Fibroblast of gingiva (primary cell): ENCODE measurements at regions not wholly inside any gene's neighbourhood (a gene's known extent, or its start where the extent isn't known, plus 50 kb on each side); places are given as distances from the start of the nearest gene placed in this dataset.

Experiments used
- DNase-seq: peaks from one replicate; pipeline ENCODE4 v3.0.0-alpha.2; 2011; ENCODE audit warnings: low read depth

- DNase-seq, result no peak
Observed at GRCh38 chr2:128437204-128437565, 118.5 kb upstream of the HS6ST1 start.

- DNase-seq, result no peak
Observed at GRCh38 chr2:128438091-128438490, 119.4 kb upstream of the HS6ST1 start.

- no peak for DNase-seq
Observed at GRCh38 chr2:128438586-128438985, 119.9 kb upstream of the HS6ST1 start.

- DNase-seq, result no peak
Observed at GRCh38 chr2:128439031-128439790, 120.5 kb upstream of the HS6ST1 start.

- DNase-seq, result no peak
Observed at GRCh38 chr2:128439791-128440665, 121.4 kb upstream of the HS6ST1 start.

- no peak for DNase-seq
Observed at GRCh38 chr2:128440666-128441340, 122.1 kb upstream of the HS6ST1 start.

GRCh38 chr2:128441341-128442052 is 122.8 kb upstream of the HS6ST1 start:
- DNase-seq, result no peak

GRCh38 chr2:128442053-128442751 is 123.5 kb upstream of the HS6ST1 start:
- DNase-seq, result no peak

- no peak for DNase-seq
Observed at GRCh38 chr2:128442891-128443302, 124.2 kb upstream of the HS6ST1 start.

GRCh38 chr2:128444121-128444771 is 125.6 kb upstream of the HS6ST1 start:
- no peak for DNase-seq

- DNase-seq, result no peak
Observed at GRCh38 chr2:128444816-128445522, 126.3 kb upstream of the HS6ST1 start.

GRCh38 chr2:128445523-128445900 is 126.8 kb upstream of the HS6ST1 start:
- DNase-seq, result no peak

- no peak for DNase-seq
Observed at GRCh38 chr2:128446049-128446873, 127.6 kb upstream of the HS6ST1 start.

GRCh38 chr2:128446874-128447537 is 128.3 kb upstream of the HS6ST1 start:
- DNase-seq, result no peak

GRCh38 chr2:128447538-128447995 is 128.9 kb upstream of the HS6ST1 start:
- DNase-seq, result no peak

- DNase-seq, result no peak
Observed at GRCh38 chr2:128448331-128449225, 129.9 kb upstream of the HS6ST1 start.

GRCh38 chr2:128449226-128450061 is 130.8 kb upstream of the HS6ST1 start:
- DNase-seq, result no peak
